ENCODE measurements at regions not wholly inside any gene's neighbourhood (a gene's known extent, or its start where the extent isn't known, plus 50 kb on each side); places are given as distances from the start of the nearest gene placed in this dataset.

DNA sequence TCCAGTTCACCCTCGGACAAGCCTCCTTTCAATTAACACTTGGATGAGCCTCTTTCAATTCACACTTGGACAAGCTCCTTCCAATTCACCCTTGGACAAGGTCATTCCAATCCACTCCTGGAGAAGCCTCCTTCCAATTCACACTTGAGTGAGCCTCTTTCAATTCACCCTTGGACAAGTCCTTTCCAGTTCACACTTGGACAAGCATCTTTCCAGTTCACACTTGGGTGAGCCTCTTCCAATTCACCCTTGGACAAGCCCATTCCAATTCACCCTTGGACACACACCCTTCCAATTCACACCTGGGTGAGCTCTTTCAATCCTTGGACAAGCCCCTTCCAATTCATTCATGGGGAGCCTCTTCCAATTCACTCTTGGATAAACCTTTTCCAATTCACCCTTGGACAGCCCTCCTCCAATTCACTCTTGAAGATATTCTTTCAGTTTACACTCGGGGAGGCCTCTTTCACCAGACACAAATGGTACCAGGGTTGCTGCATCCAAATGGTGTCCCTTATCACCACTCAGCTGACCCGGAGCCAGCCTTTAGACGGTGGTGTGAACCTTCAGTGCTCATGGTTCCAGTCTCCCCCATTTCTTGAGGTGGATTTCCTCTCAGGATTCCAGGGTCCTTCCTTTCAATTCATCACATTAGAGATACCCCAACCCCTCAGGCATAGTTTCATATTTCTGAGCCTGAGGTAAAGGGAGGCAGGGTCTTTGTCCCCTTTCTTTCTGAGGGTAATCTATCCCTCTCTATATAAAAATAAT lies 183.6 kb downstream of the SH3BP4 start:
- ATAC-seq (no peak), DNase-seq (ENCODE audit: low spot score in 2 of 2) (no peak)
- no peaks in the 10 kb centered on the region for H3K9me3 Mint-ChIP-seq
- H3K36me3 Mint-ChIP-seq: no peaks in the 10 kb centered on the region
- H3K27ac Mint-ChIP-seq: no peak overlapping the region

DNA sequence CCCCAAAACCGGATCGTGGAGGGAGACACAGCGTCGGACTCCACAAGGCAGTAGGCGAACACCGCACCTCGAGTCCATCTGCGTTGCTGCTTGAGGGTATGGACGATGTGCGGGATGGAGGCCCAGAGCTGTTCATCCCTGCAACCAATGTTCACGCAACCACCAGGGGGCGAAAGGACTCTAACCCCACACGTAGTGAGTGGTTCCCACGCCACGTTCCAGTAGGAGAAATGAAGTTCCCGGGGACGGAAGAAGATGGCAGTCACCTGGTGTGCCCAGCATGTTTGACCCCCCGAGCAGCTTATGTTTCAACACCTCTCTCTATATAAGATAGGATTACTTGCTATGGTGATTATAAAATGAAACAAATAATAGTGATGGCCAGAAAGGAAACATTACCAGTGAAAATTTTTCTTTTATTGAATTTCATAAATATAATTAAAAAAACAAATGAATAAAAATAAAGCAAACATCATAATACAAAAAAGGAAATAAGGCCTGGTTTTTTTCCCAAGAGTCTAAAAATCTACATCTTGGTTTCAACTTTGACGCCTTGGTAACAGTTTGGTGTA lies 184.3 kb downstream of the SH3BP4 start:
- no peaks in the 10 kb centered on the region for H3K36me3 Mint-ChIP-seq
- H3K9me3 Mint-ChIP-seq: no peaks in the 10 kb centered on the region
- no peak overlapping the region for H3K27ac Mint-ChIP-seq
- DNase-seq (ENCODE audit: low spot score in 2 of 2): peak in 1 of 2 donors; percentile 55
- ATAC-seq: peak; percentile 28 to 62

DNA sequence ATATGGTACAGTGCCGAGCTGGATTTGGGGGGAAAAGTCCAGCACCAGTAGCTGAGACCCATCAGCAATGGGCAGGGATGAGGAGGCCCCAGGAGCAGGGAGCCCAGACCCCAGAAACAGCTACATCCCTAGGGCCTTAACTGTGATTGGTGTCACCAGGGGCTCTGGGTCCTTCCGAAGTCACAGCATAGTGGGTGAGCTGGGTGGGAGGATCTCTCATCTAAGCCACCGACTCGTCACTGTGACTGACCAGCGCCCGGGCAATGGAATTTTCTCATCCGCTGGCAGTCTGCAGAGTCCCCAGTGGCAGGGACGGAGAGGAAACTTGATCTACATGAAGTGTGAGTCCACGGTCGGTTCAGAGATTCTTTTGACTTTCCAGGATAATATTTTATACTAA lies 186.5 kb downstream of the SH3BP4 start:
- ATAC-seq: no peak
- no peaks in the 10 kb centered on the region for H3K9me3 Mint-ChIP-seq
- no peak overlapping the region for H3K27ac Mint-ChIP-seq
- H3K36me3 Mint-ChIP-seq: no peaks in the 10 kb centered on the region
- DNase-seq (ENCODE audit: low spot score in 2 of 2): no peak

DNA sequence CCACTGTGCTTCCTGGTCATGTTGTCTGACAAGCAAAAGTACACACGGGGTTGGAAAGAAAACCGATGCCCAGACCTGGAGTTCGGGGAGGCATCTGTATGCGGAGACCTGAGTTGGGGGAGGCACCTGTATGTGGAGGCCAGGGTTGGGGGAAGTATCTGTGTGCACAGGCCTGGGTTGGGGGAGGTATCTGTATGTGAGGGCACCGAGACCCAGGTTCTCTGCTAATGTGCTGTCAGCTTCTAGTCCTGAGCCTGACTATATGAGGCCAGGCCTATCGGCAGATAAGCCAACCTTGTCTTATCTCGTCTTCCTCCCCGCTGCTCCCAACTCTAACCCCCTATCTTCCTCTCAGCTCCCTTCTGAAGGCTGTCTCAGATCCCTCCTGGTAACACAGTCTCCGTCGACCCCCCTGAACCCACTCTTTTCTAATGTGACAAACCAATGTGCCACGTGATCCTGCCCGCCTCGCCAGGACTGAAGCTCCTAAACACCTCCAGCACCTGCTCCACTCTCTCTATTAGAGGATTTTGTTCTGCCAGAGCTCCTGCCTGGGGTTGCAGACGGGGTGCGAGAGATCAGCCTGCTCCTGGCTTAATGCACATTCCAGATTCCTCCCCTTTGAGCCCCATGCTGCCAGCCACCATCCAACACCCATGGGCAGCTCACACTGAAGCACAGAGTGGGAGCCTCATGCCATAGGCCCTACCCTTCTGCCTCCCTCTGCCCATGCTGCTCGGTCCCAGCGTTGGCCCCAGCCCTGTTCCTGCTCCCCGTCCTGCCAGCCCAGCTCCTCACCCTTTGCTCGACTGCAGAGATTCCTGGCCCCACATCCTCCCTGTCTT lies 188.4 kb downstream of the SH3BP4 start:
- Mint-ChIP-seq H3K27ac (no peak overlapping the region), H3K36me3 (no peaks in the 10 kb centered on the region), H3K9me3 (no peaks in the 10 kb centered on the region)
- DNase-seq (ENCODE audit: low spot score in 2 of 2) (no peak), ATAC-seq (no peak)

DNA sequence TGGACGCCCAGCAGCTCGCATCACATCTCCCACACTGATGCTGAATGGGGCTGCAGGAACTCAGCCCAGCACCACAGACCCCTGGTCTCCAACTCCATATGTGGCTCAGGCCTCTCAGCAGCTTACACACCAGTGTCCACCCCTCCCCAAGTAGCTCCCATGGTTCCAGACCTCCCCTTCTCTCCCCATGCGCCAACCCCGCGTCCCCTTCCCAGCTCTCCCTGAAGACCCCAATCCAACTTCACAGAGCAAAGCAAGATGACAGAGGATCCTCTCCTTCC lies 188.9 kb downstream of the SH3BP4 start:
- Mint-ChIP-seq H3K9me3 (no peaks in the 10 kb centered on the region), H3K36me3 (no peaks in the 10 kb centered on the region), H3K27ac (no peak overlapping the region)
- DNase-seq (ENCODE audit: low spot score in 2 of 2) (no peak), ATAC-seq (no peak)

DNA sequence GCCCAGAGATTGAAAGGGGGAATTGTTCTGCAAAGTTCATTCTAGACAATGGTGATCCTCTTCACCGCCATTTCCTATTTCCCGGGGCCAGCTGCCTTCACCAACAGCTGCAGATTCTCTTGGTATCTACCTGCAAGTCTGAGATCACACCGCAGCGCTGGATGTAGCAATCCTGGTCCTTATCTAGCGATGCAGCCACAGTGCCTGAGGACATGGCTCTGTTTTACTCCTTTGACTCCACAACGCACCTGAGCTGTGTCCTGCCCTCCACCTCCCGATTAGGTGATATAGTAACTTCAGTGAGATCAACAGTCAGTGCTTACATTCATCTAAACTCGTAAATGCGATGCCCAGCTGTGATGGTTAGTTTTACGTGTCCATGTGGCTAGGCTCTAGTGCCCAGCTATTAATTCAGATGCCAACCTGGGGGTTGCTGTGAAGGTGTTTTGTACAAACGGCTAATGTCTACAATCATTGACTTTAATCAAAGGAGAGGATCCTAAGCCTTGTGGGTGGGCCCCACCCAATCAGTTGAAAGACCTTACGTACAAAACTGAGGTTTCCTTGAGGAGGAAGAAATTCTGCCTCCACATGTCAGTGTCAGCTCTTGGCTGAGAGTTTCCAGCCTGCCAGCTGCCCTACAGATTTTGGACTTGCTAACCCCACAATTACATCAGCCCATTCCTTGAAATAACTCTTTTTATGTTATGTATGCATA lies 189.8 kb downstream of the SH3BP4 start:
- no peak for DNase-seq (ENCODE audit: low spot score in 2 of 2)
- H3K27ac Mint-ChIP-seq: no peak overlapping the region
- H3K36me3 Mint-ChIP-seq: no peaks in the 10 kb centered on the region
- H3K9me3 Mint-ChIP-seq: no peaks in the 10 kb centered on the region
- ATAC-seq: no peak

DNA sequence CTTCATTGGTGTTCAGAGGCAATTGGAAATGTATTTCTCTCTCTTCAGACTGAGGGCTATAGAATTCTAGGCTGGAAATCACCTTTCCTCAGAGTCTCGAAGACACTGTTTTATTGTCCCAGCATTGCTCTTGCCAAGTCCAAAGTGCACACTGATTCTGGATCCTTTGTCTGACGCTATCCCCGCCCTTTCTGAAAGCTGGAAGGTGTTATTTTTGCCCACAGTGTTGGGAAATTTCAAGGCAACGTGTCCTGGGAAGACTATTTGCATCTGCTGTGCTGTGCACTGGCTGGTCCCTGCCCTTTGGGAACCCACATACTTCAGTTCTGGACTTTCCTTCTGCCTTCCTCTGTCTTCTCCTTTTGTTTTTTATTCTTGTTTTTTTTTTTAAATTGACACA lies 190.8 kb downstream of the SH3BP4 start:
- ATAC-seq (no peak), DNase-seq (ENCODE audit: low spot score in 2 of 2) (no peak)
- Mint-ChIP-seq H3K36me3 (no peaks in the 10 kb centered on the region), H3K27ac (no peak overlapping the region), H3K9me3 (no peaks in the 10 kb centered on the region)

DNA sequence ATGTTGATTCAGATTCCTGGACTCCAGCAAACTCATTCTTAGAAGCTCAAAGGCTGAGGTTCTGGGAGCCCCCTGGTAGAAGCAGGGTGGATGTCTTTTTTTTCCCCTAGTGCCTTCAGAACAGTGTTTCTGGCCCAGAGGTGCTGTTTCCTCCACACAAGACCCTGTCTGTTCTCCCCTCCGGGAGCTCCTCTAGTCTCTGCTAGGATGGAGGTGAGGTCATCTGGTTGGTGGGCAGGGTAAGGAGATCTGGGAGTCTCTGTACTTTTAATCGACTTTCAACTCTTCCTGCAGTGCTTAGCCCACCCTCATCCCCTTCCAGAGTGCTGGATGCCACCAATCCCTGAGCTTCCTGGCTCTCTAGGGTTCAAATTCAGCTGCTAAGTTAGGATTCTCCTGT lies 192.0 kb downstream of the SH3BP4 start:
- DNase-seq (ENCODE audit: low spot score in 2 of 2): no peak

DNA sequence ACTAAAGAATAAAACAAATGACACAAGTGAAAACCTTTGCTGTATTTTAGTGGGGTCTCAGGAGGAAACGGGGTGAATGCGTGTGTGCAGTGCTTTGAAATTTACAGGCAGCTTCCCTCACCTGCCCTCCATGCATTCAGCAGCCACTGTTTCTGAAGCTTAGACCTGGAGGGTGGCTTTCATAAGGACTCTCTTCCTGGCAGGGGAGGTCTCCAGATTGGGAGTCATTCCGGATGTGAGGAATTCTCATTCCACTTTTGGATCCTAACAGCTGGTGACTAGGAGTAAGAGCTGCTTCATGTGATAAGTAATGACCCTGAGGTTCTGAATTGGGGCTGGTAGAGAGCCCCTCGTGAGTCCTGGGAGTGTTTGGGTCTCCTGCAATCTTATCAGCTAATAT lies 192.5 kb downstream of the SH3BP4 start:
- DNase-seq (ENCODE audit: low spot score in 2 of 2) (no peak), ATAC-seq (no peak)
- Mint-ChIP-seq H3K9me3 (no peaks in the 10 kb centered on the region), H3K36me3 (no peaks in the 10 kb centered on the region), H3K27ac (no peak overlapping the region)

More for the DNA sequence above, 192.0 kb downstream of the SH3BP4 start:
- no peak for ATAC-seq
- H3K36me3 Mint-ChIP-seq: no peaks in the 10 kb centered on the region
- H3K9me3 Mint-ChIP-seq: no peaks in the 10 kb centered on the region
- H3K27ac Mint-ChIP-seq: no peak overlapping the region

DNA sequence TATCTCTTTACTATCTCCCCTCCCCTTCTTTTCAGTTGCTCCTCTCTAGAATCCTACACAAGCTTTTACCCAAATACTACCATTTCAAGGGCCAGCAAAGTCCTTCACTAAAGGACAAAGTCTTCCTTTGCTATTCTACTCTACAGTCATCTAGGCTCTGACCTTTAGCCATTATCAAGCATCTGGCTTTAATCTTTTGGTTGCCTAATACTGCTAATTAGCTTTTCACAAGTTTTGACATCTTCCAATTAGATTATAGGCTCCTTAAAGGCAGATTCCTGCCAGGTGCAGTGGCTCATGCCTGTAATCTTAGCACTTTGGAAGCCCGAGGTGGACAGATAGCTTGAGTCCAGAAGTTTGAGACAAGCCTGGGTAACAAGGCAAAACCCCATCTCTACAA lies 194.4 kb downstream of the SH3BP4 start:
- Mint-ChIP-seq H3K9me3 (no peaks in the 10 kb centered on the region), H3K27ac (no peak overlapping the region), H3K36me3 (no peaks in the 10 kb centered on the region)
- DNase-seq (ENCODE audit: low spot score in 2 of 2) (no peak), ATAC-seq (no peak)

DNA sequence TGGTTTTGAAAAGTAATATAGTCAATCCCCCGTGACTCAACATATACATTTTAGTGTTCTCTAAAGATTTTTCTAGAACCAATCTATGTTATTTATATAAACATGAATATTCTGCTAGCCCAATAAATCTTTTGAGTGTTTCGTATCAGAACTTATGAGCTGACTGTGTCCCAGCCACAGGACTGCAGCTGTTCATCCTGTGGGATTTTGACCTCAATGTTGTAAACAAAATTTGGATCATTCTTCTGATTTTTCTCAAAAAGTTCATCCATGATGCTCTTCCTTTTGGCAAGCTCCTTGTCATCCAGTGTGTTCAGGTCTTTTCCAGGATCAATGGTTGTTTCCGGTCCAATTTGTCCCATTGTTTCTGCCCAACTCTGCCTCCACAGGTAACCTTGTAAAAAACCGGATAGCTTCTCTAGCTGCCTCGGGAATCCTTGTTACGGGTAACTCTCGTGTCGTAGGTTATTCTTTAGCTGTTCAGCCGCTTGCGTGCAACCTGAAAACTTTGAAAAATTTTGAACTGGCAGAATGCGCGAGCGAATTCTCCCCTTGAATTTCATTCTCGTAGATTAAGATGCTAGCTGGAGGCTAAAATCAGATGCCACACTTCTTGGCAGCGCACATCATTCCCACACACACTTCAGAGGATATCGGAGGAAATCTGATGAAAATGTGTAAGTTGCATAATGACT lies 195.2 kb downstream of the SH3BP4 start:
- DNase-seq (ENCODE audit: low spot score in 2 of 2): no peak
- H3K9me3 Mint-ChIP-seq: no peaks in the 10 kb centered on the region
- ATAC-seq: no peak
- no peaks in the 10 kb centered on the region for H3K36me3 Mint-ChIP-seq
- no peak overlapping the region for H3K27ac Mint-ChIP-seq

DNA sequence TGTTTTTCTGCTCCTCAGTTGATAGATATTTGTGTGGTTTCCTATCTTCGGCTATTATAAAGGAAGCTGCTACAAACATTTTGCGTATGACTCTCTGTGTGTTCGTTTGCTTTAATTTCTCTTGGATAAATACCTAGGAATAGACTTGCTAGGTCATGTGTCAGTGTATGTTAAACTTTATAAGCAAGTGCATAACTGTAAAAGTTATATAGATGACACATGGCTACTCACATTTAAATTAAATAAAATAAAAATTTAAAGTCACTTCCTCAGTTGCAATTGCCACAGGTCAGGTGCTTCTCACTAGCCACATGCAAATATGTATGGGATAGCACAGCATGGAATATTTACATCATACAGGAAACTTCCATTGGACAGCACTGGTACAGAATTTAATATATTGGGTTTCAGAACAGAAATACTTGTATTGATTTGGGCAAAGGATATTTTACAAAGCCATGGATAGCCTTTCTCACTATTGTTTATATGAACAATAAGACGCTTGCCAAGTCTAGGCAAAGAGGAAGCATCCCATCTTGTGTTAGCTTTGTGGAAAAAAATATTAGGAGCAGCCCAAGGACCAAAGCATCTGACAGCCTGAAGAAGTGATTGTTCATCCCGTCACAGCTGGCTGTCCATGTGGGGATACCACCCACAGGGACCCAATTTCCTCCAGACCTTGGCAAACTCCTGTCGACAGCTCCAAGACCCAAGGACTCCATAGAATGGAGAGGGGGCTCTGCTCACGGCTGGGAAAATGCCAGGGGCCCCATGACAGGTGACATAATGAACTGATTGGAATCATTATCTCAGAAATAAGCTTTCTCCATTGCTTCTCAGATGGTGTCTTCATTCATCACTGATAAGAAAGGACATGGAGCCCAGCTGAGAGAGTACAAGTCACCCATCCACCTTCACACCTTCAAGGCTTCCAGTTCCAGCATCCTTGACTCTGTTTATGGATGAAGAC lies 196.7 kb downstream of the SH3BP4 start:
- ATAC-seq: no peak
- Mint-ChIP-seq H3K27ac (no peak overlapping the region), H3K9me3 (no peaks in the 10 kb centered on the region), H3K36me3 (no peaks in the 10 kb centered on the region)
- DNase-seq (ENCODE audit: low spot score in 2 of 2): no peak

DNA sequence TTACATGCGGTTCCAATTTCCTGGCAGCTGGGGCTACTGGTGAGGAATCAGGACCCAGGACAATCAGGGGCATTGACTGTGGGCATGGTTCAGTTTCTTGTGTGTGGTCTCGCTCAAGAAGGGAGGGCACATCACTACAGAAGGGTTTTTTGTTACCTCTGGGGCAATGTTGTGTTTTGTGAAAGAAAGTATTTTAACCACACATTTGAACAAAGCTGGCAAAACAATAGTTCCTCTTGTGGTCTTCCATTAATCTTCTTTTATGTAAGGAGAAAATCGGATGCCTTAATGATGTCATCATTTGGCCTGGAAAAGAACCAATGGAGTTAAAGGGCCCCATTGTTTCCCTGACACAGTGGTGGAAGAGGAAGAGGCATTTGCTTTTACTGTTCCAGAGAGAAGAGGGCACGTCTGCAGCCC lies 197.4 kb downstream of the SH3BP4 start:
- H3K36me3 Mint-ChIP-seq: no peaks in the 10 kb centered on the region
- no peak overlapping the region for H3K27ac Mint-ChIP-seq
- ATAC-seq (no peak), DNase-seq (ENCODE audit: low spot score in 2 of 2) (no peak)
- H3K9me3 Mint-ChIP-seq: no peaks in the 10 kb centered on the region

DNA sequence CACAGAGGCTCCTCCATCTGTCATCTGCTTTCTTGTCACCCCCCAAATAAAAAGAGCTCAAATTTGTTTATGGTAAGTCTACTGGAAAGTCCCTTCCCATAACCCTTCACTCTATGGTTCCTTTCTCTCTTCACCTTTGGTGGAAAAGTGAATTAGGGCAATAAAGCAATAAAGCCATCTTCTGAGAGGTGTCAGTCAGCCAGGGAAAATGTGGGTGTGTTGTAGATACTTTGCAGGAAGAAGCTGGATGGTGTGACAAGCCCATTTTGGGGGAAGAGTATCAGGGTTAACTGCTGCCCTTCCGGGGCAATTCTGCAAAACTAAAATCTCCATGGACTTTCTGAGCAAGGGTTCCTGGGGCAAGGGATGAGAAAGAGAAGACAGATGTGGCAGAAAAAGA lies 197.9 kb downstream of the SH3BP4 start:
- H3K36me3 Mint-ChIP-seq: no peaks in the 10 kb centered on the region
- H3K27ac Mint-ChIP-seq: no peak overlapping the region
- ATAC-seq (no peak), DNase-seq (ENCODE audit: low spot score in 2 of 2) (no peak)
- no peaks in the 10 kb centered on the region for H3K9me3 Mint-ChIP-seq

DNA sequence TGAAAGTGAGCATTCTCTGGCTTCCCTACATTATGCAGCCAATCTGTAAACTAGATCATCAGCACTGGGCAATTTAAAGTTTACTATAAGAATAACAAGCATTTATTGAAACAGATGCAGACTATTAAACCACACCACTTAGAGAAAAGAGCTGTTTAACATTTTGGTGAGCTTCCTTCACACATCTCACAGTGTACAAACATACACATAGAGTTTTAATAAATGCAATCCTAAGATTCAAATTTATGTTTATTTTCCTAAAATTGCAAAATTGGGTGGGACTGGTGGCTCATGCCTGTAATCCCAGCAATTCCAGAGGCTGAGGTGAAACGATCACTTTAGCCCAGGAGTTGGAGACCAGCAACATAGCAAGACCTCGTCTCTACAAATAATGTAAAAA lies 199.3 kb downstream of the SH3BP4 start:
- H3K27ac Mint-ChIP-seq: no peak overlapping the region
- H3K36me3 Mint-ChIP-seq: no peaks in the 10 kb centered on the region
- no peaks in the 10 kb centered on the region for H3K9me3 Mint-ChIP-seq
- no peak for ATAC-seq
- no peak for DNase-seq (ENCODE audit: low spot score in 2 of 2)

DNA sequence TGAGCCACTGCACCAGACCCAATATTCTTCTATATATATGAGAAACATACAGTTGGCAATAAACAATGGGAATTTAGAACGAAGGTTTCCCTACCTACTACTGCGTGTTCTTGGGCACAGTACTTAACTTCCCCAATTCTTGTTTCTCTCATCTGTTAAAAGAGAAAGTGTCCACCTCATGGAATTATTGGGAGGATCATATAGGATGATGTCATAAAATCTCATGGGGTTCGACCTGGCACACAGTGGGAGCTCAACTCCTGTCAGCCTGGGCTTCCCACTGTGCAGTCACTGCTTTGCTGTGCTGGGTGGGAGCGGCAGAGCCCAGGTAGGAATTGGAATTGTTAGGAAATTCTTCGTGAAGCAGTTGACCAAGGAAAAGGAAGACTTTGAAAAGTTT lies 203.3 kb downstream of the SH3BP4 start:
- Mint-ChIP-seq H3K9me3 (no peaks in the 10 kb centered on the region), H3K36me3 (no peaks in the 10 kb centered on the region), H3K27ac (no peak overlapping the region)
- DNase-seq (ENCODE audit: low spot score in 2 of 2) (no peak), ATAC-seq (no peak)

Data from activated naive CD4-positive, alpha-beta T cell treated with anti-CD3 and anti-CD28 coated beads, Interleukin-2, amount 50 U/mL, for 72 hours (primary cell).